HepG2 (cell line): ENCODE measurements at regions not wholly inside any gene's neighbourhood (a gene's known extent, or its start where the extent isn't known, plus 50 kb on each side); places are given as distances from the start of the nearest gene placed in this dataset.

Source experiments
- ATAC-seq: fragments of 200-7000 bp; cut with Tn5 transposase; 3 replicates; pipeline ENCODE4 v1.9.1; 2020; ENCODE audit warnings: mild to moderate bottlenecking, moderate library complexity
- BruUV-seq: library from RNA; stranded (reverse); fragments of 400-500 nt; replicated peaks from 2 replicates; lab custom pipeline; 2021; lab: Mats Ljungman, UMichigan
- CTCF ChIA-PET: fragments of 300-600 bp; formaldehyde crosslinking; extraction: SDS; loops from one replicate; lab custom pipeline; 2021; ENCODE audit warnings: low total read pairs, inconsistent platforms, low intra/inter-chr PET ratio; lab: Yijun Ruan, JAX
- POLR2A ChIA-PET: fragments of 350-600 bp; sonication (Branson Sonifier 250); formaldehyde crosslinking; loops from one replicate; lab custom pipeline; 2020; ENCODE audit warnings: antibody characterized with exemption, inconsistent platforms; lab: Yijun Ruan, JAX
- DNase-seq: peaks from one replicate; pipeline ENCODE4 v3.0.0-alpha.2; 2015; ENCODE audit warnings: low spot score
- FAIRE-seq: peaks from 3 replicates; lab custom pipeline; 2011; peaks lifted over from hg19 to GRCh38; lab: Jason Lieb, UNC
- H2AFZ ChIP-seq: one replicate; pipeline ENCODE4 v1.6.1; 2011; ENCODE audit warnings: low read length, inconsistent platforms
- H3K27ac ChIP-seq: fragments of 300-600 bp; 3 replicates; pipeline ENCODE4 v1.8.0; 2011; ENCODE audit warnings: mixed run types, mild to moderate bottlenecking, mixed read lengths, low read length, inconsistent platforms; ENCODE audit not compliant: insufficient read depth; ENCODE audit errors: extremely low read length
- H3K27me3 ChIP-seq, 2 experiments: fragments of 200-600 bp in 1 of 2; 2 replicates in 1 of 2; 3 replicates in 1 of 2; pipeline versions ENCODE4 v1.6.0 to v1.8.0; 2011; ENCODE audit warnings: low read length in 2 of 2, mild to moderate bottlenecking in 2 of 2, moderate library complexity in 2 of 2, inconsistent platforms in 1 of 2; ENCODE audit not compliant: insufficient read depth in 2 of 2, control insufficient read depth in 1 of 2
- H3K36me3 ChIP-seq, 2 experiments: fragments of 200-600 bp in 1 of 2; replicated peaks in 1 of 2; 2 replicates in 1 of 2; 3 replicates in 1 of 2; pipeline versions ENCODE4 v1.5.1 to v1.8.0; 2011; ENCODE audit warnings: low read length in 2 of 2, inconsistent platforms in 1 of 2; ENCODE audit not compliant: insufficient read depth in 2 of 2, control insufficient read depth in 1 of 2
- H3K4me1 ChIP-seq: 2 replicates; pipeline ENCODE4 v1.5.1; 2012; ENCODE audit warnings: low read length, inconsistent platforms; ENCODE audit not compliant: insufficient read depth
- H3K4me2 ChIP-seq: 2 replicates; pipeline ENCODE4 v1.6.0; 2011; ENCODE audit warnings: low read depth, low read length, inconsistent platforms
- H3K4me3 ChIP-seq, 3 experiments: fragments of 200-600 bp in 1 of 3; sonication (generic), shearing (Covaris generic) in 1 of 3; replicated peaks in 1 of 3; 2 replicates each; pipeline ENCODE4 v1.5.1; 2011 to 2016; ENCODE audit warnings: low read length in 3 of 3, inconsistent platforms in 2 of 3, low read depth in 2 of 3, mild to moderate bottlenecking in 2 of 3, control low read depth in 1 of 3, mixed read lengths in 1 of 3; ENCODE audit not compliant: insufficient read depth in 1 of 3
- H3K79me2 ChIP-seq: one replicate; pipeline ENCODE4 v1.6.1; 2011; ENCODE audit warnings: low read length, inconsistent platforms; ENCODE audit not compliant: insufficient read depth
- H3K9ac ChIP-seq: 2 replicates; pipeline ENCODE4 v1.6.0; 2011; ENCODE audit warnings: mild to moderate bottlenecking, low read depth, low read length, inconsistent platforms; ENCODE audit not compliant: insufficient read depth
- H3K9me3 ChIP-seq: 2 replicates; pipeline ENCODE4 v1.5.1; 2012; ENCODE audit warnings: mild to moderate bottlenecking, low read length
- H4K20me1 ChIP-seq: 2 replicates; pipeline ENCODE4 v1.6.0; 2011; ENCODE audit warnings: inconsistent platforms, mild to moderate bottlenecking, low read length, moderate library complexity; ENCODE audit not compliant: insufficient read depth
- ARID2 ChIP-seq: sonication (generic); formaldehyde crosslinking; IDR thresholded peaks from 2 replicates; pipeline ENCODE4 v1.8.1; 2022; ENCODE audit warnings: mild to moderate bottlenecking, missing genetic modification reagents, borderline replicate concordance
- ESRRA ChIP-seq: sonication (generic); formaldehyde crosslinking; IDR thresholded peaks from 2 replicates; pipeline ENCODE4 v1.5.1; 2020; ENCODE audit warnings: mild to moderate bottlenecking, low read depth, missing genetic modification reagents
- MIXL1 ChIP-seq: IDR thresholded peaks from 2 replicates; pipeline ENCODE4 v1.6.1; 2016
- RFX3 ChIP-seq: IDR thresholded peaks from 2 replicates; pipeline ENCODE4 v1.6.1; 2016; ENCODE audit warnings: missing biosample characterization, missing genetic modification reagents
- XRCC5 ChIP-seq: fragments of 200-400 bp; formaldehyde crosslinking; optimal IDR thresholded peaks from 2 replicates; pipeline ENCODE3; 2017; ENCODE audit warnings: mild to moderate bottlenecking, low read length
- ZFYVE20 ChIP-seq: sonication (generic); formaldehyde crosslinking; IDR thresholded peaks from 2 replicates; pipeline ENCODE4 v1.8.0; 2023; ENCODE audit warnings: low read depth, mild to moderate bottlenecking, moderate library complexity, missing genetic modification reagents, borderline replicate concordance
- WGBS: methylation state at CpG from one replicate; pipeline ENCODE4 v1.1.6; 2017; ENCODE audit warnings: low lambda C conversion rate; 5-methylcytosine and 5-hydroxymethylcytosine counted together
- in situ Hi-C: cut with HindIII; loops from 2 replicates; pipeline ENCODE4 v1.10.0; 2017; ENCODE audit warnings: low pct_unique_long_range_greater_than_20kb; ENCODE audit not compliant: extremely low pct_ligation_motif_present
- intact Hi-C: fragments of 100-400 bp; cut with micrococcal nuclease; formaldehyde crosslinking; loops from one replicate; pipeline ENCODE4 v1.10.0; 2022; ENCODE audit not compliant: unreplicated experiment
- TF ChIP-seq, protein P1 (sequence below): sonication (generic); formaldehyde crosslinking; IDR thresholded peaks from 2 replicates; pipeline ENCODE4 v1.4.0; 2020; ENCODE audit warnings: missing genetic modification reagents, mild to moderate bottlenecking, borderline replicate concordance
- TF ChIP-seq, protein P2 (sequence below): sonication (generic); formaldehyde crosslinking; IDR thresholded peaks from 2 replicates; pipeline ENCODE4 v1.5.1; 2020; ENCODE audit warnings: missing genetic modification reagents, mild to moderate bottlenecking, borderline replicate concordance

DNA sequence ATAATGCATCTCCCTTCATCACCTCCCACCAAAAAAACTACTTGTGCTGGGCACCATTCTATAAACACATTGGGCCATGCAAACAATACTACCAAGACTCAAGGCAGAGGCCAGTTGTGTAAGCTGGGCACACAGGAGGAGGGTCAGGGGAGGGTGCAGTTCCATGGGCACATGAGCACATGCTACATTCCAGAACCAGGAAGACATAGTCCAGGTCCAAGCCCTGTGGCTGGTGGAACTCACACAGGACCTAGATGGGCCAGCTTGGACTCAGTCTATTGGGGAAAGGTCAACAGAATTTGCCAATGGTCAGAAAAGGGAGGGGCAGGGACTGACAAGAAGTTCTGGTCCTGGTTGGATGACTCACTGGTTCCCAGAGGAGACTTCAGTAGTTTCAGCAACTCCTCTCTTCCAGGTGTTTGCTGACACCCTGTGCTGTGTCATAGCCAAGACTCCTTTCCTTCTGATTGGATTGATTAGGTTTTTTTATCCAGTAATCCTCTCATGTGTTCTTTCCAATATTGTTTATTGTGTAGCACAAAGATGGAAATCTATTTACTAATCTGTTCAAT is 249.7 kb downstream of the C1orf94 start:
- Histone ChIP-seq H3K4me1 (no peaks in the 10 kb centered on the region), H3K79me2 (no peaks in the 10 kb centered on the region), H3K36me3 (no peaks in the 10 kb centered on the region), H2AFZ (no peak overlapping the region), H3K9ac (no peak overlapping the region), H3K27ac (no peak overlapping the region), H3K27me3 (no peaks in the 10 kb centered on the region; a peak in 1 of 5 replicates), H3K4me2 (no peak overlapping the region), H3K9me3 (no peaks in the 10 kb centered on the region), H4K20me1 (no peaks in the 10 kb centered on the region), H3K4me3 (no peak overlapping the region)
- no peak for FAIRE-seq
- no peak for ATAC-seq
- intact Hi-C loops: no loop called here
- no TSS peak for BruUV-seq
- in situ Hi-C loops: no loop called here
- ChIA-PET POLR2A (no interaction called here), CTCF (no interaction called here)
- no peak for DNase-seq
- TF ChIP-seq ARID2 (no peak), MIXL1 (no peak), ZFYVE20 (CRISPR knock-in tag) (no peak), RFX3 (no peak), XRCC5 (no peak), ESRRA (no peak)
- TF ChIP-seq, protein P1, sequence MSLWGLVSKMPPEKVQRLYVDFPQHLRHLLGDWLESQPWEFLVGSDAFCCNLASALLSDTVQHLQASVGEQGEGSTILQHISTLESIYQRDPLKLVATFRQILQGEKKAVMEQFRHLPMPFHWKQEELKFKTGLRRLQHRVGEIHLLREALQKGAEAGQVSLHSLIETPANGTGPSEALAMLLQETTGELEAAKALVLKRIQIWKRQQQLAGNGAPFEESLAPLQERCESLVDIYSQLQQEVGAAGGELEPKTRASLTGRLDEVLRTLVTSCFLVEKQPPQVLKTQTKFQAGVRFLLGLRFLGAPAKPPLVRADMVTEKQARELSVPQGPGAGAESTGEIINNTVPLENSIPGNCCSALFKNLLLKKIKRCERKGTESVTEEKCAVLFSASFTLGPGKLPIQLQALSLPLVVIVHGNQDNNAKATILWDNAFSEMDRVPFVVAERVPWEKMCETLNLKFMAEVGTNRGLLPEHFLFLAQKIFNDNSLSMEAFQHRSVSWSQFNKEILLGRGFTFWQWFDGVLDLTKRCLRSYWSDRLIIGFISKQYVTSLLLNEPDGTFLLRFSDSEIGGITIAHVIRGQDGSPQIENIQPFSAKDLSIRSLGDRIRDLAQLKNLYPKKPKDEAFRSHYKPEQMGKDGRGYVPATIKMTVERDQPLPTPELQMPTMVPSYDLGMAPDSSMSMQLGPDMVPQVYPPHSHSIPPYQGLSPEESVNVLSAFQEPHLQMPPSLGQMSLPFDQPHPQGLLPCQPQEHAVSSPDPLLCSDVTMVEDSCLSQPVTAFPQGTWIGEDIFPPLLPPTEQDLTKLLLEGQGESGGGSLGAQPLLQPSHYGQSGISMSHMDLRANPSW (CRISPR knock-in tag): no peak

DNA sequence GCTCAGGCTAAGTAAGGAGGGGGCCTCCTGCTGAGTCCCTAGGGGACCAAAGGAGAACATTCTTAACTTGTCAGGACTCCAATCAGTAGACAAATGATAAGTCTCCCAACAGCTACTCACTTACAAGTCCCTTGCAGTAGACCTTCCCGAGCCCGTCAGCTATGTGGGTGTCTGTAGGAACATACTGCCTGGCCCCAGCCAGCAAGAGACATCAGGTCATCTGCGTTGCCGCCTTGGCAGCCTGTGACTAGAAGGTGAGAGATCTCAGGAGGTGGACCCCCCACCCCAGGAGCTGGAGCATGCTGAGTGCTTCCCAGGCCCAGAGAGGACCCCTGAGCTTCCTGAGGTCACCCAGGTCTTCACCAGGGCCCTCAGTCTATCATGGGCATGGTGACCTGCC is 250.5 kb downstream of the C1orf94 start:
- H3K4me1 ChIP-seq: no peaks in the 10 kb centered on the region
- ChIA-PET CTCF (no interaction called here), POLR2A (no interaction called here)
- no peak overlapping the region for H3K27ac ChIP-seq
- no peaks in the 10 kb centered on the region; a peak in 1 of 5 replicates for H3K27me3 ChIP-seq
- no peak for FAIRE-seq
- no peaks in the 10 kb centered on the region for H3K9me3 ChIP-seq
- no peak overlapping the region for H3K9ac ChIP-seq
- TF ChIP-seq, protein P2, sequence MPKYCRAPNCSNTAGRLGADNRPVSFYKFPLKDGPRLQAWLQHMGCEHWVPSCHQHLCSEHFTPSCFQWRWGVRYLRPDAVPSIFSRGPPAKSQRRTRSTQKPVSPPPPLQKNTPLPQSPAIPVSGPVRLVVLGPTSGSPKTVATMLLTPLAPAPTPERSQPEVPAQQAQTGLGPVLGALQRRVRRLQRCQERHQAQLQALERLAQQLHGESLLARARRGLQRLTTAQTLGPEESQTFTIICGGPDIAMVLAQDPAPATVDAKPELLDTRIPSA (CRISPR knock-in tag): no peak
- no TSS peak for BruUV-seq
- H4K20me1 ChIP-seq: no peaks in the 10 kb centered on the region
- no peak for ATAC-seq
- no peak for DNase-seq
- WGBS: 0% methylated on average over 1 of the region's 4 CpGs
- intact Hi-C loops: no loop called here
- H3K4me3 ChIP-seq: no peak overlapping the region
- H3K79me2 ChIP-seq: no peaks in the 10 kb centered on the region
- in situ Hi-C loops: no loop called here
- H3K4me2 ChIP-seq: no peak overlapping the region
- no peak overlapping the region for H2AFZ ChIP-seq
- H3K36me3 ChIP-seq: no peaks in the 10 kb centered on the region
